ENCODE measurements at regions not wholly inside any gene's neighbourhood (a gene's known extent, or its start where the extent isn't known, plus 50 kb on each side); places are given as distances from the start of the nearest gene placed in this dataset.
A peak's percentile ranks its signal among the peaks of the same experiment; 100 is the strongest.
"Not testable (repeated sequence)": the region's sequence is repeated elsewhere in the genome, so short reads cannot be mapped to it uniquely, and the experiment has no call there.

GRCh38 chr13:32845952-32846950 is 170.0 kb upstream of the KL start:
- Histone ChIP-seq H4K5ac (ENCODE audit: insufficient read length, low read depth, low read length) (no peak overlapping the region), H2BK20ac (ENCODE audit: low read depth, low read length, poor library complexity, severe bottlenecking) (no peak overlapping the region), H3K27me3 (ENCODE audit: insufficient read depth, low read length) (no peaks in the 10 kb centered on the region), H2AK5ac (ENCODE audit: insufficient read length, low read length) (no peak overlapping the region), H3K9ac (ENCODE audit: extremely low read depth, insufficient read length, low read length) (no peak overlapping the region), H2BK120ac (ENCODE audit: low read depth, low read length, poor library complexity, severe bottlenecking) (no peak overlapping the region), H3K4ac (ENCODE audit: low read depth, low read length) (no peak overlapping the region), H2BK5ac (ENCODE audit: insufficient read length, low read length) (no peak overlapping the region), H3K18ac (ENCODE audit: insufficient read length, low read depth, low read length) (no peak overlapping the region), H3K23ac (ENCODE audit: insufficient read length, low read depth, low read length) (no peak overlapping the region), H4K91ac (ENCODE audit: insufficient read length, low read depth, low read length) (no peak overlapping the region), H3K4me1 (ENCODE audit: insufficient read depth, low read length) (peaks cover 9% of the 10 kb centered on the region), H4K20me1 (ENCODE audit: control insufficient read depth, insufficient read depth, insufficient read length) (no peaks in the 10 kb centered on the region), H3K79me2 (ENCODE audit: insufficient read depth, low read length) (no peaks in the 10 kb centered on the region), H2BK15ac (ENCODE audit: low read depth, low read length) (no peak overlapping the region), H3K56ac (ENCODE audit: insufficient read length, low read depth, low read length) (no peak overlapping the region), H4K8ac (replicated peaks; ENCODE audit: insufficient read length, low read depth, low read length) (no peak overlapping the region), H3K27ac (ENCODE audit: insufficient read length, low read depth, low read length) (no peak overlapping the region), H2AFZ (ENCODE audit: low read length) (no peak overlapping the region), H3K23me2 (ENCODE audit: insufficient read length, low read depth, low read length, poor library complexity, severe bottlenecking) (no peaks in the 10 kb centered on the region), H3K14ac (ENCODE audit: insufficient read depth, low read length) (0 out of 2 replicates have a peak overlapping the region, but pooled peaks have one; percentile 42), H3K79me1 (ENCODE audit: insufficient read depth, low read depth, low read length, poor library complexity, severe bottlenecking) (no peaks in the 10 kb centered on the region), H3K4me2 (ENCODE audit: insufficient read depth, insufficient read length, low read length) (peak overlapping the region; percentile 22), H2BK12ac (ENCODE audit: insufficient read length, low read depth, low read length) (no peak overlapping the region), H3T11ph (ENCODE audit: low read length) (no peak overlapping the region), H3K9me3 (ENCODE audit: control insufficient read depth, low read depth, low read length) (no peaks in the 10 kb centered on the region)
- peak overlapping the region in 2 of 3 experiments; percentile 2 to 3; a peak in 1 of 7 replicates for H3K27ac Mint-ChIP-seq
- H3K9me3 Mint-ChIP-seq: peaks cover 12% of the 10 kb centered on the region in 2 experiments
- peaks cover 17 to 22% of the 10 kb centered on the region in 2 experiments for H3K4me1 Mint-ChIP-seq
- H3K4me3 Mint-ChIP-seq: no peak overlapping the region; a peak in 1 of 5 replicates
- no peak for TF ChIP-seq CTCF (conservative IDR thresholded peaks at IDR 0.05)
- H3K27me3 Mint-ChIP-seq (ENCODE audit: low read depth): peaks cover 17% of the 10 kb centered on the region
- peak; percentile 64 for DNase-seq
- no CpG with 5 or more reads among the region's 12 CpGs for WGBS (ENCODE audit: extremely low coverage, insufficient read length, low lambda C conversion rate)
- peaks cover 3 to 6% (median 4%) of the 10 kb centered on the region in 3 experiments; a peak in 5 of 7 replicates for H3K36me3 Mint-ChIP-seq (ENCODE audit: insufficient read depth in 1 of 3, low read depth in 3 of 3)

DNA sequence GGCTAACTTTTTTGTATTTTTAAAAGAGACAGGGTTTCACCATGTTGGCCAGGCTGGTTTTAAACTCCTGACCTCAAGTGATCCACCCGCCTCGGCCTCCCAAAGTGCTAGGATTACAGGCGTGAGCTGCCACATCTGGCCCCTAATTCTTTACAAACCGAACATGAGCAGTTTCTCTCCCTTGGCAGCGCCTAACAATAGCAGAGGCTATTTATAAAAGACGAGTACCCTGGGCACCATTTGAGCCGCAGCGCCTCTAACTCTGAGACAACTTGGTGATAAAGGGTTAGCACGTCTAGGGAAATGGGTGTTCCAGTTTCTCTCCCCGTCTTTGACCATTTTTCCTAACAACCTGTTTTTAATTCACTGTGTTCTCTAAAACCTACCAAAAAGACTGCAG is 168.2 kb upstream of the KL start:
- WGBS (ENCODE audit: extremely low coverage, insufficient read length, low lambda C conversion rate): no CpG with 5 or more reads among the region's 10 CpGs
- H3K27ac Mint-ChIP-seq; H3K4me2 ChIP-seq (ENCODE audit: insufficient read depth, insufficient read length, low read length); H3K9ac ChIP-seq (ENCODE audit: extremely low read depth, insufficient read length, low read length); H2BK20ac ChIP-seq (ENCODE audit: low read depth, low read length, poor library complexity, severe bottlenecking); DNase-seq; H4K20me1 ChIP-seq (ENCODE audit: control insufficient read depth, insufficient read depth, insufficient read length); H4K8ac ChIP-seq (replicated peaks; ENCODE audit: insufficient read length, low read depth, low read length); H3K36me3 Mint-ChIP-seq (ENCODE audit: insufficient read depth in 1 of 3, low read depth in 3 of 3); H3K27me3 ChIP-seq (ENCODE audit: insufficient read depth, low read length); H2AFZ ChIP-seq (ENCODE audit: low read length); H4K91ac ChIP-seq (ENCODE audit: insufficient read length, low read depth, low read length); H3K56ac ChIP-seq (ENCODE audit: insufficient read length, low read depth, low read length); H2BK12ac ChIP-seq (ENCODE audit: insufficient read length, low read depth, low read length); H3K9me3 Mint-ChIP-seq; H3K14ac ChIP-seq (ENCODE audit: insufficient read depth, low read length); H3K79me2 ChIP-seq (ENCODE audit: insufficient read depth, low read length); H3T11ph ChIP-seq (ENCODE audit: low read length); H2BK120ac ChIP-seq (ENCODE audit: low read depth, low read length, poor library complexity, severe bottlenecking); H4K5ac ChIP-seq (ENCODE audit: insufficient read length, low read depth, low read length); H3K27ac ChIP-seq (ENCODE audit: insufficient read length, low read depth, low read length); H2BK5ac ChIP-seq (ENCODE audit: insufficient read length, low read length); H3K9me3 ChIP-seq (ENCODE audit: control insufficient read depth, low read depth, low read length); H3K4ac ChIP-seq (ENCODE audit: low read depth, low read length); H3K4me3 Mint-ChIP-seq; H2BK15ac ChIP-seq (ENCODE audit: low read depth, low read length); H2AK5ac ChIP-seq (ENCODE audit: insufficient read length, low read length); H3K4me1 ChIP-seq (ENCODE audit: insufficient read depth, low read length); H3K23ac ChIP-seq (ENCODE audit: insufficient read length, low read depth, low read length); H3K23me2 ChIP-seq (ENCODE audit: insufficient read length, low read depth, low read length, poor library complexity, severe bottlenecking); H3K18ac ChIP-seq (ENCODE audit: insufficient read length, low read depth, low read length); H3K79me1 ChIP-seq (ENCODE audit: insufficient read depth, low read depth, low read length, poor library complexity, severe bottlenecking): not testable (repeated sequence)
- H3K27me3 Mint-ChIP-seq (ENCODE audit: low read depth): peaks cover 17% of the 10 kb centered on the region
- H3K4me1 Mint-ChIP-seq: peaks cover 24 to 27% of the 10 kb centered on the region in 2 experiments

Measured in H9 (cell line).